ENCODE measurements at regions not wholly inside any gene's neighbourhood (a gene's known extent, or its start where the extent isn't known, plus 50 kb on each side); places are given as distances from the start of the nearest gene placed in this dataset.
"Not testable (repeated sequence)": the region's sequence is repeated elsewhere in the genome, so short reads cannot be mapped to it uniquely, and the experiment has no call there.

- no peak for DNase-seq
Observed at GRCh38 chr18:52087140-52087539, 252.9 kb upstream of the DCC start.

DNA sequence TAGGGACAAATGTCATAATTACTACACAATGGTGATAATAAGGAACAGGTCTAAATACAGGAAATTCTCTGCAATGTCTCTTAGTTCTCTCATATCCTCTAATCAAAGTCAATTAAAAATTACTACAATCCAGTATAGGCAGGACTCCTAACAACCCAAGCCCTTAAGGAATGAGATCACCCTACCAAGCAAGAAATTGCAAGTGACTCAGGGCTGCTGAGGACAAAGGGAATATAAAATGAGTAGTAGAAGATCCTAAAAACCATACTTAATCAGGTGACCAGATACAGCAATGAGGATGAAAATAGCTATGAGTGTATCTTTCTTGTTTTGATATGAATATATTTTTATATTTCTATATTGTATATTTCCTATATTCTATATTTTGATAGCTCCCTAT, 250.0 kb upstream of the DCC start:
- DNase-seq = no peak

DNA sequence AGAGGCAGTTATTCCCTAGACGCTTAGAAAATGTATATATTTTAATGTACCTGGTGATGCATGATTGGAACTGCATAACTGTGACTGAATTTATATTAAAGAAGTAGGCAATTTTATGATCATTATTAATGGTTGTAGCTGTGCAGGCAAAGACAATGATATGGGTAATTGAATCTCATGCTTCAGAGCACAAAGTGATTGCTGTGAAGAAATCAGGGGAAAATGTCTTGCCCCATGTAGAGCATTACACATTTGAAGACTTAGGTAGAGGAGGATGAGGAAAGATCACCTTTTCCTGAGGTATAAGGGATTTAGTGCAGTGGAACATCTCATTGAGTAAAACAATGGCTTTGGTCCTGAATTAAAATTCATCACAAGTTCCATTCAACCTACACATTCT, 246.8 kb upstream of the DCC start:
- no peak for DNase-seq

DNA sequence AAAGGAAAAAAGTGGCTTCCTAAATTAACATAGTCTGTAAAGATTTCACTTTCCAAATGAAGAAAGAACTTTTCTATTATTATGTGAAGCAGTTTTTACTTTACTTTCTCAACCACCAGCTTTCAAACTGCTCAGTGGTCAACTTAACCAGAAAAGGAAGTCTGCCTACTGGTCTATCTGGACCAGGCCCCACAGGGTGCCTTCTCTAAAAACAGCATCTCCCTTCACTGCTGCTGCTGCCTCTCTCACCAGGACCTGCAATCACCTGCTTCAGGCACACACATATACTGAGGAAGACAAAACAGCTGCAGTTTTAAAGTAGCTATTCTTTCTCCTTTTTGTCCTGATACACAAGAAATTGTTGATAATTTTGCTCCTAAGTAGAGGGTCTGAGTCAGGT, 221.3 kb upstream of the DCC start:
- no peak for DNase-seq

- no peak for DNase-seq
Observed at GRCh38 chr18:52130624-52131301, 209.2 kb upstream of the DCC start.

- DNase-seq = no peak
Observed at GRCh38 chr18:52131845-52132244, 208.2 kb upstream of the DCC start.

- DNase-seq = no peak
Observed at GRCh38 chr18:52136532-52136931, 203.5 kb upstream of the DCC start.

GRCh38 chr18:52140986-52141385, 199.0 kb upstream of the DCC start:
- no peak for DNase-seq

GRCh38 chr18:52150050-52150449, 189.9 kb upstream of the DCC start:
- no peak for DNase-seq

DNA sequence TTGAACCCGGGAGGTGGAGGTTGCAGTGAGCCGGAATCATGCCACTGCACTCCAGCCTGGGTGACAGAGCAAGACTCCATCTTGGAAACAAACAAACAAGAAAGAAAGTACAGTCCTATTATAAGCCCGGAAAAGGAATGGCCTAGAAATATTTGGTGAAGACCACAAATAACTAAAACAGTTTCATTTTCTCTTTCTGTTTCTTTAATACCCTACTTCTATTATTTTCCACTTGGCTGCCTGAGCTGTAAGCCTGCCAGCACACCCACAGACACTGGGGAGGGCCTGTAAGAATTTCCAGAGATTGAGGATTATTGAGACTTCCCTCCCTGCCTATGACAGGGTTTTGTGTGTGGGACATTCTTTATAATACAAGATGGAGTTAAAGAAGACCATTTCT, 188.0 kb upstream of the DCC start:
- DNase-seq = no peak

DNA sequence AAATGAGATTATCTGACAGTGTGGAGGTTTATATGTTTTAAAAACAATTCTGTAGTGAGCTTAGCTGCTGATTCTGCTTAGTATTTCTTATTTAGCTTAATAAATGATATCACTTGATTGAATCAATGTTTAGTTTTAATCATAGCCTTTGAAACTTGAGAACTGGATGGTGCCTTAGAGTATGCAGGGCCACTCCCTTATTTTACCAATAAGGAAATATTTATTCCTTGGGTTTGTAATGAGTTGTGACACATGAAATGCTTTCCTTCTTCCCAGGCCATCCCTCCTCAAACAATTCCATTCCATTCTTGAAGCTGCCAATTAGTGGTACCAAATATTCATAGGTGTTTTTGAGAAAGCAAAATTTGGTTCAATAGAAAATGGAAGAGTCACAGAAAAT, 183.8 kb upstream of the DCC start:
- no peak for DNase-seq

- no peak for DNase-seq
Observed at GRCh38 chr18:52160636-52161035, 179.4 kb upstream of the DCC start.

GRCh38 chr18:52163478-52163877, 176.5 kb upstream of the DCC start:
- DNase-seq = no peak

GRCh38 chr18:52168131-52168530, 171.9 kb upstream of the DCC start:
- not testable (repeated sequence) for DNase-seq

GRCh38 chr18:52174220-52174619, 165.8 kb upstream of the DCC start:
- no peak for DNase-seq

- no peak for DNase-seq
Observed at GRCh38 chr18:52175406-52175805, 164.6 kb upstream of the DCC start.

- no peak for DNase-seq
Observed at GRCh38 chr18:52183107-52183506, 156.9 kb upstream of the DCC start.

DNA sequence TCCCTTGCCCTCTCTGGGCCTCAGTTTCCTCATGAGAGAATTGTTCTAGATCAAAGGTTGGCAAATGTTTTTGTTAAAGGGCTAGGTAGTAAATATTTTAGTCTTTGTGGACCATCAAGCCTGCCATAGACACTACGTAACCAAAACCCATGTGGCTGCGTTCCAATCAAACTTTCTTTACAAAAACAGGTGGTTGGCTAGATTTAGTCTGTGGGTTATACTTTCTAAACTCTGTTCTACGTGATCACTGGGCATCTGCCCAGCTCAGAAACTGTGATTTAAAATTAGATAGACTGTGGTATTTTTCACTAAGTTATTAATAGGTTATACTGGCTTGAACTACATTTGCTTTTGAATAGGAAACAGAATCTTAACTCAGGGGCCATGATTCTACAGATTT, 149.8 kb upstream of the DCC start:
- DNase-seq = no peak

GRCh38 chr18:52190631-52191030, 149.4 kb upstream of the DCC start:
- DNase-seq = no peak

- DNase-seq = no peak
Observed at GRCh38 chr18:52200406-52200805, 139.6 kb upstream of the DCC start.

DNA sequence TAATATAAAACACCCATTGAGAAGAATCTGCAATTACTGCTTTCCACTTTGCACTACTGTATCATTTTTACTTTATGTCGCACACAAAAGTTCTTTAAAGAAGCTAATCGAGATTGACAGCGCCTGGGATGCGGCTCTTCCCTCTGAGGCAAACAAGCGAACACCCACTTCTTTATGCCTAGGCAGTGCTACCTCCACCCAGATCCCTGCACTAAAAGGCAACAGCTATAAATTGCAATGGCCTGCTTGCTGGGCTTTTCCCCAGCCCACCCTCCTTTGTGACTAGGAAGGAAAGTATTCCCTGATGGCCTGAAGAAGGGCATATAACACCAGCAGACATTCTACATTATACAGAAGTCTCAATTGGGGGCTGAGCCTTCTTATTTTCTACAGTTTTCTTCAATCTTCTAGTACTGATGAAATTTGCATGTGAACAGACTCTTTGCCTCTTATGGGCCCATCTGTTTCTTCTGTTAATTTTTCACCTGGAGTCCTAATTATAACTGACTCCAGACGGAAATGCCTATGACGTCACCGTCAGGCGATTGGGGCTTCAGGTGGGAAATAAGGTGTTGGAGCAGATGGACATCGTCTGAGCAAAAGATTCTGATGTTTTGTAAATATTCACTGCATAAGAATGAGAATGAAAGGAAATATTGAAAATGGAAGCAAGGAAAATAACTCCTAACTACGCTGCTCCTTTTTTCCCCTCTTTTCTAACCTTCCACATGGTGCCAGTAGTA, 138.9 kb upstream of the DCC start:
- no peak for DNase-seq

GRCh38 chr18:52208646-52209045, 131.4 kb upstream of the DCC start:
- DNase-seq = no peak

- DNase-seq = no peak
Observed at GRCh38 chr18:52216109-52216508, 123.9 kb upstream of the DCC start.

- DNase-seq = no peak
Observed at GRCh38 chr18:52216666-52217065, 123.3 kb upstream of the DCC start.

GRCh38 chr18:52219102-52219501, 120.9 kb upstream of the DCC start:
- DNase-seq = no peak

Measured in activated gamma-delta T cell (primary cell).